ENCODE measurements at regions not wholly inside any gene's neighbourhood (a gene's known extent, or its start where the extent isn't known, plus 50 kb on each side); places are given as distances from the start of the nearest gene placed in this dataset.

- no peak overlapping the region for H4K8ac ChIP-seq (ENCODE audit: low read depth, low read length)
- no peak overlapping the region for H3K4me3 ChIP-seq (ENCODE audit: low read depth, low read length)
- H3K23ac ChIP-seq (ENCODE audit: low read length) = no peak overlapping the region
- no peak overlapping the region for H3K14ac ChIP-seq (ENCODE audit: low read length)
- no peak overlapping the region for H3K9ac ChIP-seq (ENCODE audit: low read length)
- H4K91ac ChIP-seq (ENCODE audit: low read depth, low read length) = no peak overlapping the region
- H2AK5ac ChIP-seq (ENCODE audit: low read length) = no peak overlapping the region
- no peaks in the 10 kb centered on the region for H3K9me3 ChIP-seq (ENCODE audit: insufficient read depth, low read depth, low read length)
- H2BK120ac ChIP-seq (ENCODE audit: insufficient read depth, low read length, poor library complexity) = no peak overlapping the region
- H2AFZ ChIP-seq (ENCODE audit: insufficient read depth, low read length, poor library complexity) = no peak overlapping the region
- no peak for DNase-seq
- no peaks in the 10 kb centered on the region for H3K27me3 ChIP-seq (ENCODE audit: insufficient read depth, low read length)
- no peaks in the 10 kb centered on the region for H3K79me1 ChIP-seq (ENCODE audit: low read length)
- H3K36me3 ChIP-seq (ENCODE audit: control insufficient read depth in 1 of 2, insufficient read depth in 2 of 2, low read length in 2 of 2) = no peaks in the 10 kb centered on the region
- H3K4me2 ChIP-seq (ENCODE audit: low read length) = no peak overlapping the region
- no CpG with 5 or more reads among the region's 7 CpGs for WGBS (ENCODE audit: extremely low coverage, insufficient coverage, insufficient read length)
- H2BK12ac ChIP-seq (ENCODE audit: low read length) = no peak overlapping the region
- no peak overlapping the region for H3K4ac ChIP-seq (ENCODE audit: low read depth, low read length)
- H3K18ac ChIP-seq (ENCODE audit: low read length) = no peak overlapping the region
- H4K12ac ChIP-seq (ENCODE audit: low read depth, low read length) = no peak overlapping the region
- no peak overlapping the region for H2BK5ac ChIP-seq (ENCODE audit: low read depth, low read length, poor library complexity)
- peaks cover 0 to 2% of the 10 kb centered on the region in 2 experiments for H3K4me1 ChIP-seq (ENCODE audit: control insufficient read depth in 1 of 2, insufficient read depth in 2 of 2, low read length in 2 of 2)
- H3K27ac ChIP-seq (ENCODE audit: low read depth, low read length) = no peak overlapping the region
- no peaks in the 10 kb centered on the region for H3K79me2 ChIP-seq (ENCODE audit: control insufficient read depth, insufficient read depth, low read length, poor library complexity)
These were observed 357.8 kb upstream of the CDH20 start for GRCh38 chr18:60975420-60975819.

GRCh38 chr18:60976976-60977375 lies 356.3 kb upstream of the CDH20 start:
- H3K79me2 ChIP-seq (ENCODE audit: control insufficient read depth, insufficient read depth, low read length, poor library complexity) = no peaks in the 10 kb centered on the region
- no peak overlapping the region for H3K4me2 ChIP-seq (ENCODE audit: low read length)
- H2BK5ac ChIP-seq (ENCODE audit: low read depth, low read length, poor library complexity) = no peak overlapping the region
- H3K9ac ChIP-seq (ENCODE audit: low read length) = no peak overlapping the region
- H3K79me1 ChIP-seq (ENCODE audit: low read length) = no peaks in the 10 kb centered on the region
- H4K91ac ChIP-seq (ENCODE audit: low read depth, low read length) = no peak overlapping the region
- H3K27ac ChIP-seq (ENCODE audit: low read depth, low read length) = no peak overlapping the region
- no peak overlapping the region for H3K4ac ChIP-seq (ENCODE audit: low read depth, low read length)
- H3K36me3 ChIP-seq (ENCODE audit: control insufficient read depth in 1 of 2, insufficient read depth in 2 of 2, low read length in 2 of 2) = no peaks in the 10 kb centered on the region
- peaks cover 0 to 2% of the 10 kb centered on the region in 2 experiments for H3K4me1 ChIP-seq (ENCODE audit: control insufficient read depth in 1 of 2, insufficient read depth in 2 of 2, low read length in 2 of 2)
- H4K12ac ChIP-seq (ENCODE audit: low read depth, low read length) = no peak overlapping the region
- DNase-seq = no peak
- H2AFZ ChIP-seq (ENCODE audit: insufficient read depth, low read length, poor library complexity) = no peak overlapping the region
- H3K9me3 ChIP-seq (ENCODE audit: insufficient read depth, low read depth, low read length) = no peaks in the 10 kb centered on the region
- no CpG with 5 or more reads among the region's 3 CpGs for WGBS (ENCODE audit: extremely low coverage, insufficient coverage, insufficient read length)
- no peaks in the 10 kb centered on the region for H3K27me3 ChIP-seq (ENCODE audit: insufficient read depth, low read length)
- no peak overlapping the region for H3K4me3 ChIP-seq (ENCODE audit: low read depth, low read length)
- no peak overlapping the region for H3K14ac ChIP-seq (ENCODE audit: low read length)
- H2AK5ac ChIP-seq (ENCODE audit: low read length) = no peak overlapping the region
- no peak overlapping the region for H4K8ac ChIP-seq (ENCODE audit: low read depth, low read length)
- H2BK12ac ChIP-seq (ENCODE audit: low read length) = no peak overlapping the region
- no peak overlapping the region for H3K23ac ChIP-seq (ENCODE audit: low read length)
- H2BK120ac ChIP-seq (ENCODE audit: insufficient read depth, low read length, poor library complexity) = no peak overlapping the region
- no peak overlapping the region for H3K18ac ChIP-seq (ENCODE audit: low read length)

GRCh38 chr18:60978338-60978737 lies 354.9 kb upstream of the CDH20 start:
- no peaks in the 10 kb centered on the region for H3K79me2 ChIP-seq (ENCODE audit: control insufficient read depth, insufficient read depth, low read length, poor library complexity)

GRCh38 chr18:60980422-60981005 lies 352.7 kb upstream of the CDH20 start:
- no peak overlapping the region for H2AK5ac ChIP-seq (ENCODE audit: low read length)
- no peak overlapping the region for H2BK120ac ChIP-seq (ENCODE audit: insufficient read depth, low read length, poor library complexity)
- no peaks in the 10 kb centered on the region for H3K36me3 ChIP-seq (ENCODE audit: control insufficient read depth in 1 of 2, insufficient read depth in 2 of 2, low read length in 2 of 2)
- no peaks in the 10 kb centered on the region for H3K9me3 ChIP-seq (ENCODE audit: insufficient read depth, low read depth, low read length)
- no peak overlapping the region for H2BK5ac ChIP-seq (ENCODE audit: low read depth, low read length, poor library complexity)
- no peak overlapping the region for H4K8ac ChIP-seq (ENCODE audit: low read depth, low read length)
- no peak overlapping the region for H4K91ac ChIP-seq (ENCODE audit: low read depth, low read length)
- DNase-seq = no peak
- H3K27ac ChIP-seq (ENCODE audit: low read depth, low read length) = no peak overlapping the region
- H3K18ac ChIP-seq (ENCODE audit: low read length) = no peak overlapping the region
- no peak overlapping the region for H3K9ac ChIP-seq (ENCODE audit: low read length)
- no peaks in the 10 kb centered on the region for H3K79me2 ChIP-seq (ENCODE audit: control insufficient read depth, insufficient read depth, low read length, poor library complexity)
- no peak overlapping the region for H2BK12ac ChIP-seq (ENCODE audit: low read length)
- no peak overlapping the region for H4K12ac ChIP-seq (ENCODE audit: low read depth, low read length)
- H3K4me3 ChIP-seq (ENCODE audit: low read depth, low read length) = no peak overlapping the region
- no peak overlapping the region for H3K4ac ChIP-seq (ENCODE audit: low read depth, low read length)
- no peaks in the 10 kb centered on the region for H3K27me3 ChIP-seq (ENCODE audit: insufficient read depth, low read length)
- no peak overlapping the region for H3K23ac ChIP-seq (ENCODE audit: low read length)
- no peaks in the 10 kb centered on the region for H3K79me1 ChIP-seq (ENCODE audit: low read length)
- H3K4me2 ChIP-seq (ENCODE audit: low read length) = no peak overlapping the region
- WGBS (ENCODE audit: extremely low coverage, insufficient coverage, insufficient read length) = no CpG with 5 or more reads among the region's 2 CpGs
- no peak overlapping the region for H2AFZ ChIP-seq (ENCODE audit: insufficient read depth, low read length, poor library complexity)
- H3K14ac ChIP-seq (ENCODE audit: low read length) = no peak overlapping the region
- peaks cover 0 to 2% of the 10 kb centered on the region in 2 experiments for H3K4me1 ChIP-seq (ENCODE audit: control insufficient read depth in 1 of 2, insufficient read depth in 2 of 2, low read length in 2 of 2)

More at GRCh38 chr18:60978338-60978737, 354.9 kb upstream of the CDH20 start:
- Histone ChIP-seq H3K27me3 (ENCODE audit: insufficient read depth, low read length) (no peaks in the 10 kb centered on the region), H4K91ac (ENCODE audit: low read depth, low read length) (no peak overlapping the region), H2BK12ac (ENCODE audit: low read length) (no peak overlapping the region), H3K9ac (ENCODE audit: low read length) (no peak overlapping the region), H3K18ac (ENCODE audit: low read length) (no peak overlapping the region), H3K79me1 (ENCODE audit: low read length) (no peaks in the 10 kb centered on the region), H3K14ac (ENCODE audit: low read length) (no peak overlapping the region), H4K8ac (ENCODE audit: low read depth, low read length) (no peak overlapping the region), H4K12ac (ENCODE audit: low read depth, low read length) (no peak overlapping the region), H2AK5ac (ENCODE audit: low read length) (no peak overlapping the region), H2BK5ac (ENCODE audit: low read depth, low read length, poor library complexity) (no peak overlapping the region), H3K4ac (ENCODE audit: low read depth, low read length) (no peak overlapping the region), H3K36me3 (ENCODE audit: control insufficient read depth in 1 of 2, insufficient read depth in 2 of 2, low read length in 2 of 2) (no peaks in the 10 kb centered on the region), H2BK120ac (ENCODE audit: insufficient read depth, low read length, poor library complexity) (no peak overlapping the region), H2AFZ (ENCODE audit: insufficient read depth, low read length, poor library complexity) (no peak overlapping the region), H3K27ac (ENCODE audit: low read depth, low read length) (no peak overlapping the region), H3K4me2 (ENCODE audit: low read length) (no peak overlapping the region), H3K4me1 (ENCODE audit: control insufficient read depth in 1 of 2, insufficient read depth in 2 of 2, low read length in 2 of 2) (peaks cover 0 to 2% of the 10 kb centered on the region in 2 experiments), H3K23ac (ENCODE audit: low read length) (no peak overlapping the region), H3K9me3 (ENCODE audit: insufficient read depth, low read depth, low read length) (no peaks in the 10 kb centered on the region), H3K4me3 (ENCODE audit: low read depth, low read length) (no peak overlapping the region)
- no CpG with 5 or more reads among the region's 6 CpGs for WGBS (ENCODE audit: extremely low coverage, insufficient coverage, insufficient read length)
- peak in 1 of 2 donors; percentile 40 for DNase-seq
